ENCODE measurements at regions not wholly inside any gene's neighbourhood (a gene's known extent, or its start where the extent isn't known, plus 50 kb on each side); places are given as distances from the start of the nearest gene placed in this dataset.

DNA sequence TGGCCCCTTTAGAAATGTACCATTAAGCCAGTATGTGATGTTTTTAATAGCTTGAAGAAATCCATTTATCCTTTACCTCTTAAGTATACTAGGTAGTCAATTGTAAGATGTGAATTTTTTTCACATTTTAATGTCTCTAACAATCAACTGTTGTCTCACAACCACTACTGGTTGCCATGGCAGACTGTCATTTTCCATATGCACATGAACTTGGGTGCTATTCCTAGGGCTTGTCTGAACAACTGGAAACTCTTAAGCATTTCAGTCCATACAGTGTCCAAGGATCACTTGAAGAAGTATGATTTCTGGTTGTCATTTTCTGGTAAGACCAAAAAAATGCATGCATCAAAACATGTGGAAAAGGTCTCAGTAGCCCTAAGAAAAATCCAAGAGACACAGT lies 315.1 kb downstream of the HHIPL2 start:
- TF ChIP-seq, protein P1, sequence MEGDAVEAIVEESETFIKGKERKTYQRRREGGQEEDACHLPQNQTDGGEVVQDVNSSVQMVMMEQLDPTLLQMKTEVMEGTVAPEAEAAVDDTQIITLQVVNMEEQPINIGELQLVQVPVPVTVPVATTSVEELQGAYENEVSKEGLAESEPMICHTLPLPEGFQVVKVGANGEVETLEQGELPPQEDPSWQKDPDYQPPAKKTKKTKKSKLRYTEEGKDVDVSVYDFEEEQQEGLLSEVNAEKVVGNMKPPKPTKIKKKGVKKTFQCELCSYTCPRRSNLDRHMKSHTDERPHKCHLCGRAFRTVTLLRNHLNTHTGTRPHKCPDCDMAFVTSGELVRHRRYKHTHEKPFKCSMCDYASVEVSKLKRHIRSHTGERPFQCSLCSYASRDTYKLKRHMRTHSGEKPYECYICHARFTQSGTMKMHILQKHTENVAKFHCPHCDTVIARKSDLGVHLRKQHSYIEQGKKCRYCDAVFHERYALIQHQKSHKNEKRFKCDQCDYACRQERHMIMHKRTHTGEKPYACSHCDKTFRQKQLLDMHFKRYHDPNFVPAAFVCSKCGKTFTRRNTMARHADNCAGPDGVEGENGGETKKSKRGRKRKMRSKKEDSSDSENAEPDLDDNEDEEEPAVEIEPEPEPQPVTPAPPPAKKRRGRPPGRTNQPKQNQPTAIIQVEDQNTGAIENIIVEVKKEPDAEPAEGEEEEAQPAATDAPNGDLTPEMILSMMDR (conservative IDR thresholded peaks at IDR 0.05; ENCODE audit: low read length): no peak
- no peak for TF ChIP-seq EZH2phosphoT487 (IDR thresholded peaks at IDR 0.05; ENCODE audit: borderline replicate concordance)
